MM.1S (cell line): ENCODE measurements at regions not wholly inside any gene's neighbourhood (a gene's known extent, or its start where the extent isn't known, plus 50 kb on each side); places are given as distances from the start of the nearest gene placed in this dataset.

Source experiments
- DNase-seq: peaks from one replicate; pipeline ENCODE4 v3.0.0-alpha.2; 2015
- H2AFZ ChIP-seq: fragments of 300-600 bp; sonication (generic); 2 replicates; pipeline ENCODE4 v1.6.0; 2016; ENCODE audit warnings: antibody characterized with exemption, low read length
- H3F3A ChIP-seq: fragments of 300-600 bp; sonication (generic); 2 replicates; pipeline ENCODE4 v1.6.1; 2016; ENCODE audit warnings: mild to moderate bottlenecking, antibody characterized with exemption, low read length, moderate library complexity, mixed read lengths; ENCODE audit not compliant: insufficient read depth
- H3K27ac ChIP-seq: fragments of 300-600 bp; sonication (generic); 2 replicates; pipeline ENCODE4 v1.5.1; 2016; ENCODE audit warnings: mild to moderate bottlenecking, low read length
- H3K27me3 ChIP-seq: fragments of 300-600 bp; sonication (generic); replicated peaks from 2 replicates; pipeline ENCODE4 v1.6.0; 2016; ENCODE audit warnings: low read length; ENCODE audit not compliant: insufficient read depth
- H3K36me3 ChIP-seq: fragments of 300-600 bp; sonication (generic); replicated peaks from 2 replicates; pipeline ENCODE4 v1.6.1; 2016; ENCODE audit warnings: mild to moderate bottlenecking, low read length, mixed read lengths; ENCODE audit not compliant: insufficient read depth
- H3K4me1 ChIP-seq: fragments of 300-600 bp; sonication (generic); 2 replicates; pipeline ENCODE4 v1.6.1; 2016; ENCODE audit warnings: low read length, mixed read lengths
- H3K4me2 ChIP-seq: fragments of 300-600 bp; sonication (generic); 2 replicates; pipeline ENCODE4 v1.6.0; 2016; ENCODE audit warnings: low read depth, low read length
- H3K4me3 ChIP-seq: fragments of 300-600 bp; sonication (generic); 2 replicates; pipeline ENCODE4 v1.5.1; 2016; ENCODE audit warnings: low read length, mixed read lengths
- H3K79me2 ChIP-seq: fragments of 300-600 bp; sonication (generic); 2 replicates; pipeline ENCODE4 v1.6.1; 2016; ENCODE audit warnings: mixed run types, low read length, mixed read lengths
- H3K9ac ChIP-seq: fragments of 300-600 bp; sonication (generic); 2 replicates; pipeline ENCODE4 v1.6.1; 2016; ENCODE audit warnings: low read length, mixed read lengths
- H3K9me2 ChIP-seq: fragments of 300-600 bp; sonication (generic); replicated peaks from 2 replicates; pipeline ENCODE4 v1.6.1; 2016; ENCODE audit warnings: mild to moderate bottlenecking, low read length, mixed read lengths; ENCODE audit not compliant: insufficient read depth
- H3K9me3 ChIP-seq: fragments of 300-600 bp; sonication (generic); replicated peaks from 2 replicates; pipeline ENCODE4 v1.6.1; 2016; ENCODE audit warnings: mild to moderate bottlenecking, low read length, mixed read lengths; ENCODE audit not compliant: insufficient read depth
- H4K20me1 ChIP-seq: fragments of 300-600 bp; sonication (generic); 2 replicates; pipeline ENCODE4 v1.6.1; 2016; ENCODE audit warnings: mild to moderate bottlenecking, low read length, moderate library complexity, mixed read lengths; ENCODE audit not compliant: insufficient read depth
- CTCF ChIP-seq: fragments of 300-600 bp; sonication (generic); IDR thresholded peaks from 2 replicates; pipeline ENCODE4 v1.5.1; 2016; ENCODE audit warnings: antibody characterized with exemption, low read length, mixed read lengths
- EZH2 ChIP-seq: fragments of 300-600 bp; sonication (generic); optimal IDR thresholded peaks from 2 replicates; pipeline ENCODE3; 2017; ENCODE audit warnings: low read depth, mild to moderate bottlenecking, antibody characterized with exemption, low read length, mixed read lengths
- EZH2phosphoT487 ChIP-seq: fragments of 300-600 bp; sonication (generic); IDR thresholded peaks from 2 replicates; pipeline ENCODE4 v1.6.1; 2018; ENCODE audit warnings: antibody characterized with exemption, low read length

- no peak overlapping the region for H3K4me2 ChIP-seq
Measured at GRCh38 chr10:4162571-4163286, 377.7 kb upstream of the KLF6 start.

GRCh38 chr10:4159173-4159572 is 374.2 kb upstream of the KLF6 start:
- no peak for DNase-seq
- Histone ChIP-seq H3K4me2 (no peak overlapping the region), H3K79me2 (no peaks in the 10 kb centered on the region), H4K20me1 (no peaks in the 10 kb centered on the region), H3K9me3 (no peaks in the 10 kb centered on the region), H3K27ac (no peak overlapping the region), H3K9me2 (no peaks in the 10 kb centered on the region), H3K4me3 (no peak overlapping the region), H3K27me3 (no peaks in the 10 kb centered on the region), H3K36me3 (no peaks in the 10 kb centered on the region), H3F3A (no peaks in the 10 kb centered on the region), H3K4me1 (no peaks in the 10 kb centered on the region), H2AFZ (no peak overlapping the region), H3K9ac (no peak overlapping the region)
- TF ChIP-seq CTCF, result no peak
- TF ChIP-seq EZH2phosphoT487, result no peak
- no peak for TF ChIP-seq EZH2

More at GRCh38 chr10:4162571-4163286, 377.7 kb upstream of the KLF6 start:
- Histone ChIP-seq H3K36me3 (no peaks in the 10 kb centered on the region), H3F3A (no peaks in the 10 kb centered on the region), H3K9ac (no peak overlapping the region), H3K9me3 (no peaks in the 10 kb centered on the region), H3K27ac (no peak overlapping the region), H2AFZ (no peak overlapping the region), H3K9me2 (no peaks in the 10 kb centered on the region), H3K4me1 (no peaks in the 10 kb centered on the region), H4K20me1 (no peaks in the 10 kb centered on the region), H3K79me2 (no peaks in the 10 kb centered on the region), H3K27me3 (no peaks in the 10 kb centered on the region), H3K4me3 (no peak overlapping the region)
- DNase-seq, result no peak
- TF ChIP-seq EZH2 (no peak), EZH2phosphoT487 (no peak), CTCF (no peak)

GRCh38 chr10:4154191-4154715 is 369.2 kb upstream of the KLF6 start:
- DNase-seq, result no peak
- Histone ChIP-seq H3F3A (no peaks in the 10 kb centered on the region), H3K9ac (no peak overlapping the region), H4K20me1 (no peaks in the 10 kb centered on the region), H3K27ac (no peak overlapping the region), H3K79me2 (no peaks in the 10 kb centered on the region), H3K9me2 (no peaks in the 10 kb centered on the region), H3K4me1 (no peaks in the 10 kb centered on the region), H3K36me3 (no peaks in the 10 kb centered on the region), H3K27me3 (no peaks in the 10 kb centered on the region), H3K4me3 (no peak overlapping the region), H3K4me2 (no peak overlapping the region), H2AFZ (no peak overlapping the region), H3K9me3 (no peaks in the 10 kb centered on the region)
- no peak for TF ChIP-seq CTCF
- no peak for TF ChIP-seq EZH2
- no peak for TF ChIP-seq EZH2phosphoT487
